ENCODE measurements at regions not wholly inside any gene's neighbourhood (a gene's known extent, or its start where the extent isn't known, plus 50 kb on each side); places are given as distances from the start of the nearest gene placed in this dataset.

DNA sequence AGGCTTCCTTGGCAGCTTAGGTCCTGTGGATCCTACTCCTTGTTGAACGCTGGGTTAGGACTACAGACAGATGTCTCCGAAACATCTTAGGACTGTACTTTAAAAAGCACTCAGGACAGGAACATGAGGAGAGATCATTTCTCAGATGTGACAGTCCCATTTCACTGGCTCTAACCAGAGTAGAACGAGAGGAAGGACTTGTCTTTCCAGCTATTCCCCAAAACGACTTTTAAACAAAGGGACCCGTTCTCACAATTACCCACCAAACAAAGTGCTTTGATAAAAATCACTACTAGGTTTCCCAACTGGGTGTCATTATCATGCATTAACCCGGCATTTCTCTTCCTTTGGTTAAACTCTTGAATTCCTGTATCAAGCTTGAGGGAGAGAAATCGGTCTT is 84.7 kb upstream of the BARX2 start:
- TF ChIP-seq SMC3 (IDR thresholded peaks at IDR 0.05; ENCODE audit: low read depth, low read length) = no peak
- TF ChIP-seq, protein P1, sequence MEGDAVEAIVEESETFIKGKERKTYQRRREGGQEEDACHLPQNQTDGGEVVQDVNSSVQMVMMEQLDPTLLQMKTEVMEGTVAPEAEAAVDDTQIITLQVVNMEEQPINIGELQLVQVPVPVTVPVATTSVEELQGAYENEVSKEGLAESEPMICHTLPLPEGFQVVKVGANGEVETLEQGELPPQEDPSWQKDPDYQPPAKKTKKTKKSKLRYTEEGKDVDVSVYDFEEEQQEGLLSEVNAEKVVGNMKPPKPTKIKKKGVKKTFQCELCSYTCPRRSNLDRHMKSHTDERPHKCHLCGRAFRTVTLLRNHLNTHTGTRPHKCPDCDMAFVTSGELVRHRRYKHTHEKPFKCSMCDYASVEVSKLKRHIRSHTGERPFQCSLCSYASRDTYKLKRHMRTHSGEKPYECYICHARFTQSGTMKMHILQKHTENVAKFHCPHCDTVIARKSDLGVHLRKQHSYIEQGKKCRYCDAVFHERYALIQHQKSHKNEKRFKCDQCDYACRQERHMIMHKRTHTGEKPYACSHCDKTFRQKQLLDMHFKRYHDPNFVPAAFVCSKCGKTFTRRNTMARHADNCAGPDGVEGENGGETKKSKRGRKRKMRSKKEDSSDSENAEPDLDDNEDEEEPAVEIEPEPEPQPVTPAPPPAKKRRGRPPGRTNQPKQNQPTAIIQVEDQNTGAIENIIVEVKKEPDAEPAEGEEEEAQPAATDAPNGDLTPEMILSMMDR (conservative IDR thresholded peaks at IDR 0.05; ENCODE audit: low read depth, low read length) = no peak
